Fibroblast of the aortic adventitia (primary cell): ENCODE measurements at regions not wholly inside any gene's neighbourhood (a gene's known extent, or its start where the extent isn't known, plus 50 kb on each side); places are given as distances from the start of the nearest gene placed in this dataset.

Experiments used
- DNase-seq: peaks from one replicate; pipeline ENCODE4 v3.0.0-alpha.2; 2010; ENCODE audit warnings: low read depth
- H3K4me3 ChIP-seq: 2 replicates; pipeline ENCODE4 v1.5.1; 2011; ENCODE audit warnings: low read depth, mild to moderate bottlenecking, control low read depth, low read length, moderate library complexity
- CTCF ChIP-seq: IDR thresholded peaks from 2 replicates; pipeline ENCODE4 v1.5.1; 2011; ENCODE audit warnings: mild to moderate bottlenecking, low read length, control low read depth, inconsistent platforms; ENCODE audit not compliant: insufficient read depth

DNA sequence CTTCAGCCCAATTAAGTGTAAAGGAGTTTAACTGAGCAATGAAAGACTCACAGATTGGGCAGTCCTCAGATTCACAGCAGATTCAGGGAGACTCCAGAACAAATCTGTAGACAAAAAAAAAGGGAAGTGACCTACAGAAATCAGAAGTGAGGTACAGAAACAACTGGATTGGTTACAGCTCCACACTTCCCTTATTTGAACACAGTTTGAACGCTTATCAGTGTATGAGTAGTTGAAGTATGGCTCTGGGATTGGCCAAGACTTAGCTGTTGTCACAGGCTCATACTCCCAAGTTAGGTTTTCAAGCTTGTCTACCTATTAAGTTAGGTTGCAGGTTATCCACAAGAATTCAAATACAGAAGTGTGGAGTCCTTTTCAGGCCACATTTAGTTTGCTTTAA lies 112.4 kb upstream of the ELOVL6 start:
- no peak for DNase-seq
- TF ChIP-seq CTCF: no peak
- H3K4me3 ChIP-seq: no peak overlapping the region

GRCh38 chr4:110309675-110310074 lies 111.3 kb upstream of the ELOVL6 start:
- DNase-seq: peak; percentile 61
- TF ChIP-seq CTCF: no peak
- H3K4me3 ChIP-seq: no peak overlapping the region

DNA sequence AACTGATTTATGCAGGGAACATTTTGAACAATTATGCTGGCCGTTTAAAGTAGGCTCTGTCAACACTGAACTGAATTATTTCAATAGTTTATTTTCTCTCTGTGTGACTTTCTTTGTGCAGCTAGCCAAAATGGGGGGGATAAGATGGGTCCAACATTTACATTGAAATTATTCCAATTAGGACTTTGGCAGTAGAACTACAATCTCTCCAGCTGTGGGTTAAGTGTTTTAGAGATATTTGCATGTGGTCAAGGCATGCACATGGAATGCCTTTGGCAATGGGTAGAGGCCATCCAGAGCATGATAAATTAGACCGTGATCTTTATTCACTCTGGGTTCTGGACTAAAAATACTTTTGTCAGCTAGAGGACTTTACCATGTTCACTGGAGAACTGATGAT lies 107.9 kb upstream of the ELOVL6 start:
- peak; percentile 40 for DNase-seq
- no peak for TF ChIP-seq CTCF
- H3K4me3 ChIP-seq: no peak overlapping the region

GRCh38 chr4:110305455-110305854 lies 107.0 kb upstream of the ELOVL6 start:
- no peak for TF ChIP-seq CTCF
- H3K4me3 ChIP-seq: no peak overlapping the region

DNA sequence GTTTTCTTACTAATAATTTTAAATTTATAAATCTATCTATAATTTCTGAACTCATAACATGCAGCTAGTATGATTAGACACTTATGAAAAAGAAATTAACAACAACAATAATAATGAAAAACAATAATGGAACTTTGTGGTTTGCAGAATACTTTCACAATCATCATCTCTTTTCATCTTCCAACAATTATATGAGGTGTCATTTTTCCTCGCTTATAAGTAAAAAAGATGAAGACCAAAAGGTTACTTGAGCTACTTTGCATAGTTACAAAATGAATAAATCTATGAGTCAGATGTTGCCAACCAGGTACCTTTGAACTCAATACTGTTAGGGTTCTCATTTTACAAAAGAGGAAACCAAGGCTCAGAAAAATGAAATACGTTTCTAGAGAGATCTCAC lies 98.5 kb upstream of the ELOVL6 start:
- no peak for DNase-seq

More at GRCh38 chr4:110305455-110305854, 107.0 kb upstream of the ELOVL6 start:
- DNase-seq: no peak

GRCh38 chr4:110294165-110294564 lies 95.8 kb upstream of the ELOVL6 start:
- peak; percentile 46 for DNase-seq
- TF ChIP-seq CTCF: no peak
- no peak overlapping the region for H3K4me3 ChIP-seq

More for the DNA sequence above, 98.5 kb upstream of the ELOVL6 start:
- H3K4me3 ChIP-seq: no peak overlapping the region
- no peak for TF ChIP-seq CTCF

DNA sequence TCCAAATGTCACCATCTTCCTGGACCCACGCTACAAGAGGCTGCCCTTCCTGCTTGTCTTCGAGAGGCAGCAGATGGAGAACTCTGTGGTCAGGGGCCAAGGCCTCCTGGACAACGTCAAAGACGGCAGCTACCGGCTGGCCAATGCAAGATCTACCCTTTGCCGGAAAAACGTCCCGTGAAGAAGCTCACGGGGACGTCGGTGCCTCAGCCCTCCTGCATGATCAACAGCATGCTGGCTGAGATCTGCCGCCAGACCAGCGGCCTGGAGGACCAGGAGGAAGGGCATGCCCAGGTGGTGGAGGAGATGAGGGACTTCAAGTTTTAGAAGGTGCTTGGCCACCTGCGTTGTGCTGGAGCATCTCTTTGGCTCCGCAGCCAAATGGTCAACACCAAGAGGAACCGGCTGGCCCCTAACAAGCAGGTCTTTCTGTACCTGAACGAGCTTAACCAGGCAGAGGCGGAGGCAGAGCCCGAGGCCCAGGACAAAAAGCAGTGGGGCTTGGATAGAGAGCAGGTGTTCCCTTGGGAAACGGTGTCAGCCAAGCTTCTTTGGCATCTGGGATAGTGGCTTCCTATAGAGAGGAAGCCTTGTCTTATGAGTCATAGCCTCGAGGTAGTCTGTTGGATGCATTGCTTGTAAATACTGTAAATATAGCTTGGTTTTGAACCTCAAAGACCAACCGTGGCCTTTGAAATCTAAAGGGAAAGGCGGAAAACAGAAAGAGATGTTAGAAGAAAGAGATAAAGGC lies 94.8 kb upstream of the ELOVL6 start:
- no peak for DNase-seq
- TF ChIP-seq CTCF: no peak
- no peak overlapping the region for H3K4me3 ChIP-seq
